Pulmonary artery endothelial cell (primary cell): ENCODE measurements at regions not wholly inside any gene's neighbourhood (a gene's known extent, or its start where the extent isn't known, plus 50 kb on each side); places are given as distances from the start of the nearest gene placed in this dataset.
"Not testable (repeated sequence)": the region's sequence is repeated elsewhere in the genome, so short reads cannot be mapped to it uniquely, and the experiment has no call there.

ENCODE experiments used
- DNase-seq: peaks from one replicate; pipeline ENCODE4 v3.0.0-alpha.2; 2011; ENCODE audit warnings: low read depth, low spot score

DNA sequence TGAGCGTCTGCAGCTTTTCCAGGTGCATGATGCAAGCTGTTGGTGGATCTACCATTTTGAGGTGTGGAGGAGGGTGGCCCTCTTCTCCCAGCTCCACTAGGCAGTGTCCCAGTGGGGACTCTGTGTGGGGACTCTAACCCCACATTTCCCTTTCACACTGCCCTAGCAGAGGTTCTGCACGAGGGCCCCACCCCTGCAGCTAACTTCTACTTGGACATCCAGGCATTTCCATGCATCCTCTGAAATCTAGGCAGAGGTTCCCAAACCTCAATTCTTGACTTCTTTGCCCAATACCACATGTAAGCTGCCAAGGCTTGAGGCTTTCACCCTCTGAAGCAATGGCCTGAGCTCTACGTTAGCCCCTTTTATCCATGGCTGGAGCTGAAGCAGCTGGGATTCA lies 61.4 kb upstream of the HGFAC start:
- DNase-seq: not testable (repeated sequence)

- DNase-seq: not testable (repeated sequence)
These were observed 60.6 kb upstream of the HGFAC start for GRCh38 chr4:3381208-3381607.

DNA sequence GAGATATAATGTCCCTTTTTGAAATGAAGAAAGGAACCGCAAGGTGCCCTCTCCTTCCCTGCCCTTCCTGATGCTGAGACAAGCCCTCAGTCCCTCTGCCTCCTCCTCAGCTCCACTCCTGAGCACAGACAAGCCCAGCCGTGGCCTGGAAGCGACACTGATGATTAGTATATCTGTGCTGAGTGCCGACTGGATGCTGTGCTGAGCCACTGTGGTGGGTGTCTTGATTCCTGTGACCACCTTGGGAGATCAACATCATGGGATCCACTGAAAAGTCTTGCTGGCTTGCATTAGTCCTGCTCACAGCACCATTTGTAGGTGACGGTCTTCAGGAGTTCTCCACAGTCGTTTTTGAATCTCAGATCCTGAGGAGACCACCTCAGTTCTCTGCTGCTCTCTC lies 59.5 kb upstream of the HGFAC start:
- no peak for DNase-seq

DNA sequence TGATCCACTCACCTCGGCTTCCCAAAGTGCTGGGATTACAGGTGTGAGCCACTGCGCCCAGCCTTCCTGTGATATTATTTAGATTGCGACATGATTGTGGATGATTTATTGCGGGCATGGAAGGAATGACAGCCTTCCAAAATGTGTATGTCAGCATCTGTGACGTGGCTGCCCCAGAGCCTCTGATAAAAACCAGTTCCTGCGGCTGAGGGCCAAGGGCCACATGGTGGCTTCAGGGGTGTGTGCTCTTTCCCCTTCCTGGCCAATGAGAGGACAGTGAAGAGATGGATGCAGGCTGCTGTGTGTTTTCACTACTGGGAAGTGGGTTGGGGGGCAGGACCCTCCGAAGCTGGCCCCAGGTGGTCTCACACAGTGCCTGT lies 57.4 kb upstream of the HGFAC start:
- DNase-seq: no peak

GRCh38 chr4:3384771-3385710 lies 56.7 kb upstream of the HGFAC start:
- no peak for DNase-seq

DNA sequence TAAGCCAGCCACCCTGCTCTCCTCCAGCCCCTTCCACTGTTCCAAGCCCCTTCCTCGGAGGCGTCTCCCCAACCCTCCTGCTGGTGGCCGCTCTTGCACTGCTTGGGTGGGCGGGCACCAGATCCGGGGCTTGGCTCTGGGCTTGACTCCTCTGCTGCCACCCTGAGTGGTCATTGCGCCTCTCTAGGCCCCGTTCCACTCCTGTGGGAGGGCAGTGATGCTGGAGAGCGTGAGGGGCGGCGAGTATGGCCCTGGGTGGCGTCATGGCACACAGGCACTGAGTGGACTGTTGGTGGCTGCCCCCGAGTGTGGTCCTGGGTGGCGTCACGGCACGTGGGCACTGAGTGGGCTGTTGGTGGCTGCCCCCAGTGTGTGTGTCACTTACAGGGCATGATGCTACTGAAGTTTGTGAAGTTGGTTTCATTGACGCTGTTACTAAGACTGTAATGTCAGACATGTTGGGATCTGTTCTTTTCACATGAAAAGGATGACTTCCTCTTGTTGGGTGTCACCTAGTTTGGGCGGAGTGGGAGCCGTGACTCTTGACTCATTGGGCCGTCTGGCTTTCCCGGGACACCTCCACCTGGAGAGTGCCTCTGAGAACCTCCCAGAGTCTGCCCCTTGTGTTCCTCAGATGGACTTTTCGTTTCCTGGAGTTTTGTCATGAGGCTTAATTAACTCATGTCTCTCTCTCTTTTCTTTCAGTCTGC lies 55.9 kb upstream of the HGFAC start:
- DNase-seq: no peak

- no peak for DNase-seq
These were observed 55.2 kb upstream of the HGFAC start for GRCh38 chr4:3386526-3386925.

- no peak for DNase-seq
These were observed 54.4 kb upstream of the HGFAC start for GRCh38 chr4:3387154-3387942.

DNA sequence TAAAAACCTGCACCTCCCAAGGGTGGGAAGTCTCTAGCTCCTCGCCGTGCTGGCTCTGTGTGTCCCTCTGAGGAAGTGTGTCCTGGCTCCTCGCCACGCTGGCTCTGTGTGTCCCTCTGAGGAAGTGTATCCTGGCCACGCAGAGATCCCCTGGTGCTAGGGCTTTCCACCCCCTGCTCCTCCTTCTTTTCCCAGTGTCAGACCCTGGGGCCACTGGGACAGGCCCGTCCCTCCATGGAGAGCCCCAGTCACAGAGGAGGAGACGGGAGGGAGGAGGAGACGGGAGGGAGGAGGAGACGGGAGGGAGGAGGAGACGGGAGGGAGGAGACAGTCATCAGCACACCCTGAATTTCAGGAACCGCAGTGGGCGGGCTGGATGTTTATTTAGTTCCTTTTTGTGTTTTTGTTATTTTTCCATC lies 53.8 kb upstream of the HGFAC start:
- no peak for DNase-seq

DNA sequence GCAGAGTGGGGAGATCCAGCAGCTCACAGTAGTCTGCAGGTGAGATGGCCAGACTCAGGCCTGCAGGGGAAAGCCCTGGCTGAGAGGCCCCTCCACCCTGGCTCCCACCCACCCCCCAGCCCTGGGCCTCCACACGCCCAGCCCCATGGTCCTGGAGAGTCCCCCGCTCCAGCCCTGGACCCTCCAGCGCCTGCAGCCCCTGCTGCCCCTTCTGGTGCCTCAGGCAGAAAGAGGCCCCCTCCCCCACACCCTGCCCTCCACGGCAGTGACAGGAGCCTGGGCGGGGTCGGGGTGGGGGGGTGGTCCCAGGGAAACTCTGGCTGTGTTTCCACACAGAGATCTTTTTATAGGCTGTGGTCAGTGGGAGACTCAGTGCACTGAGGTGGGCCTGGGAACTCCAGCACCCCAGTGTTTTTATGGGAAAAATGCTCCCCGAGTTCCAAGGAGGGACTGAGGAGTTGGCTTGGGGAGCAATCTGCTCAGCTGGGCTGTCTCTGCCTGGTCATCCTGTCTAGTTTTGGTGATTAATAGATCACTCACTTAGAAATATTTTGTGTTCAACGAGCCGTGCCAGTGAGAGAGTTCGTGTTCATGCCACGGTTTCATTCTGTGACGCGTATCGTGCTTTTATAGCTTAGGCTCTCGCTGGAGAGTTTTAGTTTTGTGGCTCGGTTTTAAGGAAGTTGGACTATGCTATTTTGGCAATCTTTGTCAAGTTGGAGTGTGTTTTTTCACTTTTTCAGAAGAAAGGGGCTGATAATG lies 53.1 kb upstream of the HGFAC start:
- DNase-seq: no peak

- no peak for DNase-seq
These were observed 52.2 kb upstream of the HGFAC start for GRCh38 chr4:3389233-3390215.

GRCh38 chr4:3390288-3390811 lies 51.4 kb upstream of the HGFAC start:
- DNase-seq: no peak

- no peak for DNase-seq
These were observed 50.3 kb upstream of the HGFAC start for GRCh38 chr4:3391422-3391821.
